NCI-H510A treated with DMSO at 0.1 percent for 48 hours (cell line): ENCODE measurements at regions not wholly inside any gene's neighbourhood (a gene's known extent, or its start where the extent isn't known, plus 50 kb on each side); places are given as distances from the start of the nearest gene placed in this dataset.

Experiments
- DNase-seq: peaks from one replicate; lab custom pipeline; 2025; lab: John Stamatoyannopoulos, UW

DNA sequence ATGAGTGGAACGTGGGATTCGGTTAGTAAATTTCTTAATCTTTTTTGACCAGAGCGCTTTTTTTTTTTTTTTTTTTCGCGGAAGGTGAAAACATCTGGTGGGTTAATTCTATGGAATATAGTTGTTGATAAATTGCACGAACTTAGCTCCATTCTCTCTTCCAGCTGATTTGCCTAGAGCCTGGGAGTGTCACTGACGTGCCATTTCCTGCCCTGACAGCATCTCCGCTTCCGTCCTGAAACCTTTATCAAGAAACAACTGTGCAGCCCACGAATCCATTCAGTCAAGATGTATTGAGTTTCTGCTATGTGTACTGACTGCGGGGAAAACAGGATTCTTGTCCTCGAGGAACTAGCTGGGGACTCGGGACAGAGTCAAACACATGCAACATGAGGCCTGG lies 59.5 kb upstream of the TGM3 start:
- DNase-seq, result peak; percentile 40

- no peak for DNase-seq
These were observed 58.7 kb upstream of the TGM3 start for GRCh38 chr20:2237059-2237458.

DNA sequence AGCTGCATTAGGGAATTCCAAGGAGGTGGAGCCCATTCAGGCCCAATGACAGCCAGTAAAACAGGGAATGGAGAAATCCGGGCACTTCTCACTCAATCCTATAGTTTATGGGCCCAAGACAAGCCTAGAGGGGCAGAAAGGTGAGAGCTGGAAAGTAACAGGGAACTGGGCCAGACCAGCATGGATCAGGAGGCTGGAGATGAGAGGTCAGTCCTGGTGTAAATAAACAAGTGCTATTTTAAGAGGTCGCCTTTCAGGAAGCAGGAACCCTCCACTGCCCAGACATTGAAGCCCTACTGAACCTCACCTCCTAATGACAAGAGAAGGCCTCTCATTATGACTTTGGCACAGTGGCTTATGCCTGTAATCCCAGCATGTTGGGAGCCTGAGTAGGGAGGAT lies 57.2 kb upstream of the TGM3 start:
- DNase-seq, result no peak

GRCh38 chr20:2240835-2241234 lies 55.0 kb upstream of the TGM3 start:
- DNase-seq, result no peak

DNA sequence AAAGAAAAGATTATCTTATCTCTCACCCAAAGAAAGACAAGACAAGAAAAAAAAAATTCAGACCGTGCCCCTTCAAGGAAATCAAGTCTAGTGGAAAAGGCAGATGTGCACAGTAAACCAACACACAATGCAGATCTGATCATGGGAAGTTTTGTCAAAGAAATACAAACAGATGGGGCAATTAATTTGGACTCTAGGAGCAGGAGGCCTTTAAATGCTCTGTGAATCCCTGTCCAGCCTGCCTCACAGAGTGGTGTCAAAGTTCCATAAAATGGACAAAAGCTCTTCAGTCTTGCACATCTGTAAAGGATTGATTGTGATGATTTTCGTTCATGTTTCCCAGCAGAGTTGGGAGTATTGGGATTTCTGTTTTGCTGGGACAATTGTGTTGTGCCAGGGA lies 53.1 kb upstream of the TGM3 start:
- DNase-seq, result no peak

GRCh38 chr20:2244523-2244922 lies 51.3 kb upstream of the TGM3 start:
- no peak for DNase-seq

DNA sequence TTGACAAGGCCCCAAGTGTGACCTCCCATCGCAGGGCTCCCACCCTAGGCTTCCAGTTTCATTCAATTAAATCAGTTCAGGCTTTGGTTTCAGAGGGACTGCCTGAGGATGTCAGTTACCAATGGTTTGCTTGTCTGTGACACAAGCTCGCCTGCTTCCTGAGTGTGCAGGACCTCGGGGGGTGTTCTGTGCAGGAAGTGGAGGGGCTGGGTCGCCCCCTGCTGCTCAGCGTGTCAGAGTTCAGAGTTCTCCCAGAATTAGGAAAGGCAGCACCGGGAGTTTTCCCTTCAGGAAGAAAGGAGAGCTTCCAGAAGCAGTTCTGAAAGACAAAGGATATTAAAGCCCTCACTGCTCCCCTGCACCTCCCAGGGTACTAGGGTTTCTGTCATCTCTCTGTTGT lies 50.8 kb upstream of the TGM3 start:
- DNase-seq, result no peak

DNA sequence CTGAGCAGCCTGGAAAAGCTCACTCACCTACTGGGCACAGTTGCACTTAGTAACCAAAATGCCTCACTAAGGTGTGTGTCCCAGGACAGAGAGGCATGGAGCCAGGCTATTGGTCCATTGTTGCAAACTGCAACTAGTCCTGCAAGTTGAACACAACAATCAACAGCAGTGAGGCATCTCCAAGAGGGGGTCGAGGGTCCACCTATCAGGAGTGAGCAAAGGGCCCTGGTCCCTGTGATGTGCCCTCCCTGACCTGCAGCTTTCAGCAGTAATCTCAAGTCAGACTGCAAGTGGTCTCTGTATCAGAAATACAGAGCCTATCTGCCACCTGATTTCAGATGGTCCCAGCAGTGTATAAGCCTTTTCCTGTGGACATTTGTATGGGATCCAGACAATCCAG lies 50.2 kb upstream of the TGM3 start:
- DNase-seq, result no peak
